ENCODE measurements at regions not wholly inside any gene's neighbourhood (a gene's known extent, or its start where the extent isn't known, plus 50 kb on each side); places are given as distances from the start of the nearest gene placed in this dataset.

DNA sequence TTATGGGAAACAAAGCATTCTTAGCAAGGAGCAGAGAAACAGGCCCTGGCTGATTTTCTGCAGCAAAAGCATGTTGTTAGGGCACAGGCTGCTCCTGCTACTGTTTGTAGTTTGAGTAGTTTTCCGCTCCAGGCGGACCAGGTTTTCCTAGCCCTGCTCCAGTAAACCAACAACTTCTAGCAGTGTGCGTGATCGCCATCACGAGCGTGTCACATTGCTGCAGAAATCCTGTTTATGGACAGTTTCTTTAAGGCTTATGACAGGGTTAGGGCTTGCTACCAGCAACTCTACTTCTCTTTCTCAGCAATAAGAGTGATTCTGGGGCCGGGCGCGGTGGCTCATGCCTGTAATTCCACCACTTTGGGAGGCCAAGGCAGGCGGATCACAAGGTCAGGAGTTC lies 803.9 kb upstream of the CDH10 start:
- TF ChIP-seq, protein P1, sequence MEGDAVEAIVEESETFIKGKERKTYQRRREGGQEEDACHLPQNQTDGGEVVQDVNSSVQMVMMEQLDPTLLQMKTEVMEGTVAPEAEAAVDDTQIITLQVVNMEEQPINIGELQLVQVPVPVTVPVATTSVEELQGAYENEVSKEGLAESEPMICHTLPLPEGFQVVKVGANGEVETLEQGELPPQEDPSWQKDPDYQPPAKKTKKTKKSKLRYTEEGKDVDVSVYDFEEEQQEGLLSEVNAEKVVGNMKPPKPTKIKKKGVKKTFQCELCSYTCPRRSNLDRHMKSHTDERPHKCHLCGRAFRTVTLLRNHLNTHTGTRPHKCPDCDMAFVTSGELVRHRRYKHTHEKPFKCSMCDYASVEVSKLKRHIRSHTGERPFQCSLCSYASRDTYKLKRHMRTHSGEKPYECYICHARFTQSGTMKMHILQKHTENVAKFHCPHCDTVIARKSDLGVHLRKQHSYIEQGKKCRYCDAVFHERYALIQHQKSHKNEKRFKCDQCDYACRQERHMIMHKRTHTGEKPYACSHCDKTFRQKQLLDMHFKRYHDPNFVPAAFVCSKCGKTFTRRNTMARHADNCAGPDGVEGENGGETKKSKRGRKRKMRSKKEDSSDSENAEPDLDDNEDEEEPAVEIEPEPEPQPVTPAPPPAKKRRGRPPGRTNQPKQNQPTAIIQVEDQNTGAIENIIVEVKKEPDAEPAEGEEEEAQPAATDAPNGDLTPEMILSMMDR (conservative IDR thresholded peaks at IDR 0.05 in 1 of 2, IDR thresholded peaks at IDR 0.05 in 1 of 2; ENCODE audit: extremely low read depth in 1 of 2, insufficient read depth in 1 of 2, low read depth in 1 of 2, low read length in 2 of 2) = no peak
- no peak for TF ChIP-seq EZH2 (IDR thresholded peaks at IDR 0.05; ENCODE audit: borderline replicate concordance, low read length)

All from mammary epithelial cell (primary cell).